ENCODE measurements at regions not wholly inside any gene's neighbourhood (a gene's known extent, or its start where the extent isn't known, plus 50 kb on each side); places are given as distances from the start of the nearest gene placed in this dataset.

DNA sequence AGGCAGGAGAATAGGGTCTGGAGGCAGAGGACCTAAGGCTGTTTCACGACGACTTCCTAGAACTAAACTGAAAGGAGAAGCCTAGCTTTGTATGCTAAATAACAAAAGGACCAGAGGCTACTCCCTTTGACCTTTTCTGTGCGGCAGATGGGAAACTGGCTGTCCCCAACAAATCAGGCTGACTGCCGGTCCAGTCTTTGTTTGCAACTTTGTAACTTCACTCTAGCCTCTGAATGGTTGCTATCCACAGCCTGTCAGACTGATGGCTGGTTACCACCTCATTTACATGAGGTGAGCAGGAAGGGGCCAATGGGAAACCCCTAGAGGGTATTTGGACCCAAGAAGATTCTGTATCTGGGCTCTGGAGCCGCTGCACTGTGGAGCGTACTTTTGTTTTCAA, 132.6 kb upstream of the SHH start:
- POLR2A ChIA-PET = no interaction called here

More for the DNA sequence above, 132.6 kb upstream of the SHH start:
- TF ChIP-seq POLR2A (IDR thresholded peaks at IDR 0.05; ENCODE audit: low read depth, low read length) (no peak), FOS (IDR thresholded peaks at IDR 0.05; ENCODE audit: borderline replicate concordance, insufficient read depth, low read length) (no peak), JUN (IDR thresholded peaks at IDR 0.05; ENCODE audit: borderline replicate concordance, insufficient read depth, insufficient read length, low read depth) (no peak), POLR2AphosphoS5 (IDR thresholded peaks at IDR 0.05; ENCODE audit: insufficient read depth, low read depth, low read length) (no peak), GATA2 (IDR thresholded peaks at IDR 0.05; ENCODE audit: insufficient read depth, insufficient read length, low read depth, low read length) (no peak), MYC (IDR thresholded peaks at IDR 0.05; ENCODE audit: low read depth, low read length) (no peak), EZH2 (IDR thresholded peaks at IDR 0.05; ENCODE audit: borderline replicate concordance, low read depth, low read length, severe bottlenecking) (no peak), MAX (IDR thresholded peaks at IDR 0.05; ENCODE audit: insufficient read depth, insufficient read length) (no peak)
- TF ChIP-seq, protein P1, sequence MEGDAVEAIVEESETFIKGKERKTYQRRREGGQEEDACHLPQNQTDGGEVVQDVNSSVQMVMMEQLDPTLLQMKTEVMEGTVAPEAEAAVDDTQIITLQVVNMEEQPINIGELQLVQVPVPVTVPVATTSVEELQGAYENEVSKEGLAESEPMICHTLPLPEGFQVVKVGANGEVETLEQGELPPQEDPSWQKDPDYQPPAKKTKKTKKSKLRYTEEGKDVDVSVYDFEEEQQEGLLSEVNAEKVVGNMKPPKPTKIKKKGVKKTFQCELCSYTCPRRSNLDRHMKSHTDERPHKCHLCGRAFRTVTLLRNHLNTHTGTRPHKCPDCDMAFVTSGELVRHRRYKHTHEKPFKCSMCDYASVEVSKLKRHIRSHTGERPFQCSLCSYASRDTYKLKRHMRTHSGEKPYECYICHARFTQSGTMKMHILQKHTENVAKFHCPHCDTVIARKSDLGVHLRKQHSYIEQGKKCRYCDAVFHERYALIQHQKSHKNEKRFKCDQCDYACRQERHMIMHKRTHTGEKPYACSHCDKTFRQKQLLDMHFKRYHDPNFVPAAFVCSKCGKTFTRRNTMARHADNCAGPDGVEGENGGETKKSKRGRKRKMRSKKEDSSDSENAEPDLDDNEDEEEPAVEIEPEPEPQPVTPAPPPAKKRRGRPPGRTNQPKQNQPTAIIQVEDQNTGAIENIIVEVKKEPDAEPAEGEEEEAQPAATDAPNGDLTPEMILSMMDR (IDR thresholded peaks at IDR 0.05; ENCODE audit: extremely low read depth in 1 of 2, insufficient read depth in 1 of 2, low read depth in 1 of 2, low read length in 2 of 2) = no peak
- intact Hi-C loops (cut with micrococcal nuclease) (no loop called here), dilution Hi-C loops (cut with MboI; ENCODE audit: extremely low pct_ligation_motif_present, low sequenced_read_pairs) (no loop called here)
- no TSS peak for BruUV-seq (replicated peaks)
- Histone ChIP-seq H3K4me2 (ENCODE audit: insufficient read depth, low read length) (no peak overlapping the region), H3K9ac (replicated peaks; ENCODE audit: extremely low read depth, insufficient read depth, low read length) (no peak overlapping the region), H3K9me3 (replicated peaks; ENCODE audit: control insufficient read depth, insufficient read depth, low read length) (no peaks in the 10 kb centered on the region), H3K9me1 (replicated peaks; ENCODE audit: control insufficient read depth, extremely low read depth, insufficient read depth, low read length) (no peaks in the 10 kb centered on the region), H4K20me1 (replicated peaks; ENCODE audit: control insufficient read depth, extremely low read depth, insufficient read depth, low read length) (no peaks in the 10 kb centered on the region), H3K27me3 (ENCODE audit: control insufficient read depth in 2 of 2, insufficient read depth in 2 of 2, low read length in 2 of 2) (no peaks in the 10 kb centered on the region), H2AFZ (ENCODE audit: low read depth, low read length) (no peak overlapping the region), H3K36me3 (ENCODE audit: control insufficient read depth in 2 of 2, extremely low read depth in 1 of 2, insufficient read depth in 2 of 2, low read length in 2 of 2) (no peaks in the 10 kb centered on the region), H3K79me2 (ENCODE audit: control insufficient read depth, insufficient read depth, low read length) (no peaks in the 10 kb centered on the region), H3K4me1 (ENCODE audit: control insufficient read depth, extremely low read depth, insufficient read depth, low read length) (no peaks in the 10 kb centered on the region), H3K4me3 (replicated peaks in 1 of 3; ENCODE audit: insufficient read depth in 1 of 3, low read depth in 1 of 3, low read length in 3 of 3) (no peak overlapping the region), H3K27ac (ENCODE audit: insufficient read depth, low read depth, low read length) (no peak overlapping the region)
- DNase-seq (ENCODE audit: low read depth, low spot score) (no peak), FAIRE-seq (no peak)
- CTCF ChIA-PET = interaction anchor here (0.7 kb wide), 1 partner anchor 46 kb away, joined by 3 read pairs; no protein-coding TSS in a partner anchor
